Keratinocyte (primary cell): ENCODE measurements at regions not wholly inside any gene's neighbourhood (a gene's known extent, or its start where the extent isn't known, plus 50 kb on each side); places are given as distances from the start of the nearest gene placed in this dataset.
A peak's percentile ranks its signal among the peaks of the same experiment; 100 is the strongest.

Source experiments
- DNase-seq: peaks from one replicate; pipeline ENCODE4 v3.0.0-alpha.2; 2011; ENCODE audit warnings: low read depth, missing footprints, low spot score
- FAIRE-seq: peaks from 2 replicates; lab custom pipeline; 2011; peaks lifted over from hg19 to GRCh38; lab: Jason Lieb, UNC
- H2AFZ ChIP-seq: 2 replicates; pipeline ENCODE4 v1.6.0; 2012; ENCODE audit warnings: low read length, control low read depth, inconsistent platforms; ENCODE audit not compliant: control insufficient read depth
- H3K27ac ChIP-seq: 2 replicates; pipeline ENCODE4 v1.5.1; 2011; ENCODE audit warnings: low read length; ENCODE audit not compliant: control insufficient read depth, insufficient read depth
- H3K27me3 ChIP-seq: 3 replicates; pipeline ENCODE4 v1.6.0; 2011; ENCODE audit warnings: low read length; ENCODE audit not compliant: control insufficient read depth, insufficient read depth; ENCODE audit errors: extremely low read depth
- H3K36me3 ChIP-seq, 2 experiments: 2 replicates in 1 of 2; 3 replicates in 1 of 2; pipeline ENCODE4 v1.5.1; 2011; ENCODE audit warnings: low read length in 2 of 2, mild to moderate bottlenecking in 1 of 2; ENCODE audit not compliant: control insufficient read depth in 2 of 2, insufficient read depth in 2 of 2; ENCODE audit errors: extremely low read depth in 1 of 2
- H3K4me1 ChIP-seq: 3 replicates; pipeline ENCODE4 v1.5.1; 2011; ENCODE audit warnings: low read length; ENCODE audit not compliant: control insufficient read depth, insufficient read depth; ENCODE audit errors: extremely low read depth
- H3K4me2 ChIP-seq: 3 replicates; pipeline ENCODE4 v1.6.0; 2011; ENCODE audit warnings: low read depth, low read length; ENCODE audit not compliant: control insufficient read depth, insufficient read depth; ENCODE audit errors: extremely low read depth
- H3K4me3 ChIP-seq, 3 experiments: fragments of 200-600 bp in 1 of 3; sonication (generic) in 1 of 3; 2 replicates in 2 of 3; 3 replicates in 1 of 3; pipeline ENCODE4 v1.5.1; 2011 to 2016; ENCODE audit warnings: low read length in 3 of 3, mild to moderate bottlenecking in 3 of 3, control low read depth in 2 of 3, inconsistent platforms in 1 of 3, low read depth in 1 of 3, mixed read lengths in 1 of 3, mixed run types in 1 of 3, moderate library complexity in 1 of 3; ENCODE audit not compliant: control insufficient read depth in 2 of 3, insufficient read depth in 2 of 3; ENCODE audit errors: extremely low read depth in 1 of 3
- H3K79me2 ChIP-seq: 2 replicates; pipeline ENCODE4 v1.6.0; 2012; ENCODE audit warnings: low read length; ENCODE audit not compliant: control insufficient read depth, insufficient read depth
- H3K9ac ChIP-seq: 3 replicates; pipeline ENCODE4 v1.6.0; 2011; ENCODE audit warnings: low read length; ENCODE audit not compliant: control insufficient read depth, insufficient read depth; ENCODE audit errors: extremely low read depth
- H3K9me1 ChIP-seq: 3 replicates; pipeline ENCODE4 v1.6.0; 2011; ENCODE audit warnings: low read length; ENCODE audit not compliant: control insufficient read depth, insufficient read depth; ENCODE audit errors: extremely low read depth
- H3K9me3 ChIP-seq: 2 replicates; pipeline ENCODE4 v1.5.1; 2012; ENCODE audit warnings: low read depth, low read length; ENCODE audit not compliant: control insufficient read depth
- H4K20me1 ChIP-seq: 3 replicates; pipeline ENCODE4 v1.6.0; 2011; ENCODE audit warnings: low read length; ENCODE audit not compliant: control insufficient read depth, insufficient read depth; ENCODE audit errors: extremely low read depth
- EZH2 ChIP-seq: IDR thresholded peaks from one replicate; pipeline ENCODE4 v1.6.1; 2012; ENCODE audit warnings: inconsistent platforms, mild to moderate bottlenecking, low read length, moderate library complexity
- dilution Hi-C: fragments of 300-500 bp; cut with MboI; formaldehyde crosslinking; loops from one replicate; pipeline ENCODE4 v1.7.0; 2020; ENCODE audit warnings: low sequenced_read_pairs; ENCODE audit not compliant: extremely low pct_ligation_motif_present
- TF ChIP-seq, protein P1 (sequence below), 3 experiments: IDR thresholded peaks in 1 of 3; conservative IDR thresholded peaks in 1 of 3; optimal IDR thresholded peaks in 1 of 3; 2 replicates in 2 of 3; 3 replicates in 1 of 3; pipeline versions ENCODE3 to v1.5.1; 2011; ENCODE audit warnings: low read length in 3 of 3, mild to moderate bottlenecking in 3 of 3, moderate library complexity in 2 of 3, control low read depth in 1 of 3, inconsistent platforms in 1 of 3; ENCODE audit not compliant: insufficient read depth in 2 of 3; ENCODE audit errors: extremely low read depth in 1 of 3

DNA sequence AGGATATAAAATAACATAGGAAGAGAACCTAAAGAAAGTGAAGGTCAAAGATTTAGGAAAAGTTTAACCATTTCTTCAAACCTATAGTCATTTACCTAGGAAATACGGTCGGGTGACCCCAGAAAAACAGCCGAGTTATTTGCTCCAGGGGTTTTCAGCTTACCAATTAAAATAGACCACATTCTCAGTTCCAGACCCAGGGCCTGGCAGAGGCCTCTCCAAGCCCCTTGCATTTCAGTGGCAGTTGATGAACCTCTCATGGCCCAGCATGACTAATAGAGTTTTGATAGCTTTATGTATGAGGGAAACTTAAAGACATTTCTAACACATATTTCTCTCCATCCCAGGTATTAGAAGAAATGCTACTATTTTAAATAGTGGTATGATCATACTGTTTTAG, 113.5 kb downstream of the OGFRL1 start:
- Histone ChIP-seq H4K20me1 (no peaks in the 10 kb centered on the region), H3K4me1 (peaks cover 56% of the 10 kb centered on the region), H3K9me3 (no peaks in the 10 kb centered on the region), H3K27me3 (no peaks in the 10 kb centered on the region), H2AFZ (no peak overlapping the region), H3K36me3 (peaks cover 6 to 12% of the 10 kb centered on the region in 2 experiments), H3K4me3 (no peak overlapping the region), H3K9me1 (no peaks in the 10 kb centered on the region), H3K27ac (no peak overlapping the region), H3K9ac (no peak overlapping the region), H3K79me2 (peaks cover 43% of the 10 kb centered on the region), H3K4me2 (no peak overlapping the region)
- dilution Hi-C loops, result no loop called here
- DNase-seq (no peak), FAIRE-seq (peak; percentile 56)
- TF ChIP-seq EZH2, result no peak
- TF ChIP-seq, protein P1, sequence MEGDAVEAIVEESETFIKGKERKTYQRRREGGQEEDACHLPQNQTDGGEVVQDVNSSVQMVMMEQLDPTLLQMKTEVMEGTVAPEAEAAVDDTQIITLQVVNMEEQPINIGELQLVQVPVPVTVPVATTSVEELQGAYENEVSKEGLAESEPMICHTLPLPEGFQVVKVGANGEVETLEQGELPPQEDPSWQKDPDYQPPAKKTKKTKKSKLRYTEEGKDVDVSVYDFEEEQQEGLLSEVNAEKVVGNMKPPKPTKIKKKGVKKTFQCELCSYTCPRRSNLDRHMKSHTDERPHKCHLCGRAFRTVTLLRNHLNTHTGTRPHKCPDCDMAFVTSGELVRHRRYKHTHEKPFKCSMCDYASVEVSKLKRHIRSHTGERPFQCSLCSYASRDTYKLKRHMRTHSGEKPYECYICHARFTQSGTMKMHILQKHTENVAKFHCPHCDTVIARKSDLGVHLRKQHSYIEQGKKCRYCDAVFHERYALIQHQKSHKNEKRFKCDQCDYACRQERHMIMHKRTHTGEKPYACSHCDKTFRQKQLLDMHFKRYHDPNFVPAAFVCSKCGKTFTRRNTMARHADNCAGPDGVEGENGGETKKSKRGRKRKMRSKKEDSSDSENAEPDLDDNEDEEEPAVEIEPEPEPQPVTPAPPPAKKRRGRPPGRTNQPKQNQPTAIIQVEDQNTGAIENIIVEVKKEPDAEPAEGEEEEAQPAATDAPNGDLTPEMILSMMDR (optimal IDR thresholded peaks at IDR 0.05 in 1 of 3, IDR thresholded peaks at IDR 0.05 in 1 of 3, conservative IDR thresholded peaks at IDR 0.05 in 1 of 3; ENCODE audit: extremely low read depth in 1 of 3, insufficient read depth in 2 of 3, low read length in 3 of 3), result no peak

GRCh38 chr6:71403422-71404134, 115.0 kb downstream of the OGFRL1 start:
- Histone ChIP-seq H3K79me2 (peaks cover 40% of the 10 kb centered on the region), H3K9me1 (no peaks in the 10 kb centered on the region), H3K4me1 (peaks cover 69% of the 10 kb centered on the region), H4K20me1 (no peaks in the 10 kb centered on the region), H3K27ac (peak overlapping the region; percentile 76), H3K9me3 (no peaks in the 10 kb centered on the region), H3K9ac (peak overlapping the region; percentile 9), H3K36me3 (peaks cover 5% of the 10 kb centered on the region in 2 experiments), H3K27me3 (no peaks in the 10 kb centered on the region), H3K4me2 (peak overlapping the region; percentile 71), H2AFZ (no peak overlapping the region), H3K4me3 (peak overlapping the region in 1 of 3 experiments; percentile 41)
- TF ChIP-seq, protein P1 (optimal IDR thresholded peaks at IDR 0.05 in 1 of 3, IDR thresholded peaks at IDR 0.05 in 1 of 3, conservative IDR thresholded peaks at IDR 0.05 in 1 of 3; ENCODE audit: extremely low read depth in 1 of 3, insufficient read depth in 2 of 3, low read length in 3 of 3), result no peak
- no peak for TF ChIP-seq EZH2
- FAIRE-seq (peak; percentile 36), DNase-seq (no peak)
- dilution Hi-C loops, result no loop called here
